SHP77 treated with DMSO at 0.1 percent for 48 hours (cell line): ENCODE measurements at regions not wholly inside any gene's neighbourhood (a gene's known extent, or its start where the extent isn't known, plus 50 kb on each side); places are given as distances from the start of the nearest gene placed in this dataset.
"Not testable (repeated sequence)": the region's sequence is repeated elsewhere in the genome, so short reads cannot be mapped to it uniquely, and the experiment has no call there.

Experiments used
- DNase-seq: peaks from one replicate; lab custom pipeline; 2025; lab: John Stamatoyannopoulos, UW

GRCh38 chr21:31531967-31532366 lies 127.5 kb upstream of the SOD1 start:
- DNase-seq: no peak

DNA sequence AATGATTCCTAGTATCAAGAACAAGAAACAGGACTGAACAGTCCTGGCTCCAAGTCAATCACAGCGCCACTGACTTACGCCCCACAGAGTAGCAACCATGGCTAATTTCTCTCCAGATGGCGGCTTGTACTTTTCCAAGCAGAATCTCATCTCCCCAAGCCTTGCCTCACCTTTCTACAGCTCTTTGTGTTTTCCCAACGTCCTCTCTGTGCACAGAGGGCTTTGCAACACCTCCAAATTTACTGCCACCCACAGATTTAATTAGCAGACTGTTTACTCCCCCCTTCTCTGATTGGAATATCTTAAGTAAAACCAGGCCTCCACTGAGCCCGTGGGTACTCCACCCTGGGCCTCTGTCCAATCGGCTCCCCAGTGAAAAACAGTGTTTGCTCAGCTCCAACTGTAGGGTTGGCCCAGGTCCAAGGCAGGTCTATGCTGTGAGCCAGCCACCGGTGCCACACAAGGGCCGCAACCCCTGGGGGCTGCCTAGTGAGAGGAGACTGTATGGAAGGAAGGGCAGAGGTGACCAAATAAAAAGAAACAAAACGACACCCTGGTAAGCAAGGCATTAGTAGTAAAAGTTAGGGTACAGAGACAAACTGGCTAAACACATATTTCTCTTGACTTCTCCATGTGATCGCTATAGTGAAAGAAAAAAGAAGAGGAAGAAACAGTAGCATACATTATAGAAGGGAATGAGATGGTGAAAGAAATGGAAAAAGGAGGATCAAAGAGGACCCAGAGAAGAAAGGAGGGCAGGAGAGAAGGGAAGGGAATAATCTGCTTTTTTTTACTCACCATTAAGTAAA lies 128.4 kb upstream of the SOD1 start:
- peak; percentile 87 for DNase-seq

DNA sequence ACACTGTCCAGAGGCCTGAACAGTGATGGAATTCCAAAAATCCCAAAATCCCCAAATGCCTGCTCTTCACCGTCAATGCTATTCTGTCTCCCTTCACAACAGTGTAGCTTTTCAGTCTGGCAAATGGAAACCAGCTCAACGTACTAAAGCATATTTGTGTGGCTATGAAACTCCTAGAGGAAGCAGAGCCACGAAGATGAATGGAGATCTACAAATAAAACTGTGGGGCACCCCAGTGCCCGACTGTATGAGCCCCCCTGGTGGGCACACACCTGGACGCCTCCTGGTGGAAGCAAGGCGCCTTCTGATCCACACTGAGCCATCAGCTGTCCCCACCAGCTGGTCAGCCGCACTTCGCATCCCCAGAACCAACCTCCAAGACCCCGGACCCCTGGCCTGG lies 129.1 kb upstream of the SOD1 start:
- DNase-seq: no peak

- DNase-seq: no peak
Measured at GRCh38 chr21:31529406-31529805, 130.1 kb upstream of the SOD1 start.

DNA sequence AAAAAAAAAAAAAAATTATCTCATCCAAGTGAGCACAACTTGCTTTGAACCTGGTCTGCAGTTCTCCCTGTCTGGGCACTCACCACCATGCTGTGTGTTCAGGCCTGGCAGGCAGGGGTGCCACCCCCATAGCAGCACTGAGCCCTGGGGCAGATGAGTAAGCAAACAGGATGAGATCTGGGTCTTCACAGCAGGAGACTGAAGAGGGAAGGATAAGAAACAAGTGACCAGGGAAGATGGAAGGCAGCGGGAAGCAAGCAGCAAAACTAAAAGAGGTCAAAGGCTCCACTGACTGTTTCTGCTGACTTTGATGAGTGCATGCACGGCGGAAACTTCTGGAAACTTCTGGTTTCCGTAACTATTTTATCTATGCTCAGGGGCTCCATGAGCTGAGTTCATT lies 133.5 kb upstream of the SOD1 start:
- DNase-seq: no peak

- no peak for DNase-seq
Measured at GRCh38 chr21:31524140-31524539, 135.4 kb upstream of the SOD1 start.

DNA sequence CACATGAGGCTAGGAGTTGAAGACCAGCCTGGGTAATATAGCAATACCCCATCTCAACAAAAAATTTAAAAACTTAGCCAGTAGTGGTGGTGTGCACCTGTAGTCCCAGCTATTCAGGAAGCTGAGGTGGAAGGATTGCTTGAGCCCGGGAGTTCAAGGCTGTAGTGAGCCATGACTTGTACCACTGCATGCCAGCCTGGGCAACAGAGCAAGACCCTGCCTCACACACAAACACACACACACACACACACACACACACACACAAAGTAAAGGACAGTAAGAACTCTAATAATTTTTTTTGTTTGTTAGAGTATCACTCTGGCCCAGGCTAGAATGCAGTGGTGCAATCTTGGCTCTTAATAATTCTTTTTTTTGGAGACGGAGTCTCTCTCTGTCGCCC lies 138.0 kb upstream of the SOD1 start:
- no peak for DNase-seq

DNA sequence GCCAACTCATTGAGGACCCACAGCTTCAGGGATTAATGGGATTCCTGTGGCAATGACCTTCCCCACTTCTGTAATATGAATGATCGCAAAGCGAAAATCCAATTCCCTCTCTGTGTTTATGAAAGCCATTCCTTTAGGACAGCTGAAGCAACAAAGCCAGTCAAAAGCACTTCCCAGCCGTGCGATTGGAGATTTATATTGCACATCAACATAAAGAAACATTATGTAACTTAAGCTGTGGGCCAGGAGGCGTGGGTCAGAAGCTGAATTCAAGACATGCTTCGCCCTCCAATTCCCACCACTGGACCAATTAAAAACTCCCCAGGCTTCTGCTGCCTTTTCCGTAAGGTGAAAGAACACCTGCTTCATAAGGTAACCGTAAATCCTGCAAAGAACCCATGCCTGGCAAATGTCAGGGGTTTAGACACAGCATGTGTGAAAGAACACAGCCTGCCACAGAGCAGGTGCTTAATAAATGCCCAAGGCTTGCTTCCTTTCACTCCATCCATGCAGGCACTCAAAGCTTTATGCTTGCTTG lies 138.9 kb upstream of the SOD1 start:
- DNase-seq: peak; percentile 64

GRCh38 chr21:31518580-31518979 lies 140.9 kb upstream of the SOD1 start:
- DNase-seq: no peak

DNA sequence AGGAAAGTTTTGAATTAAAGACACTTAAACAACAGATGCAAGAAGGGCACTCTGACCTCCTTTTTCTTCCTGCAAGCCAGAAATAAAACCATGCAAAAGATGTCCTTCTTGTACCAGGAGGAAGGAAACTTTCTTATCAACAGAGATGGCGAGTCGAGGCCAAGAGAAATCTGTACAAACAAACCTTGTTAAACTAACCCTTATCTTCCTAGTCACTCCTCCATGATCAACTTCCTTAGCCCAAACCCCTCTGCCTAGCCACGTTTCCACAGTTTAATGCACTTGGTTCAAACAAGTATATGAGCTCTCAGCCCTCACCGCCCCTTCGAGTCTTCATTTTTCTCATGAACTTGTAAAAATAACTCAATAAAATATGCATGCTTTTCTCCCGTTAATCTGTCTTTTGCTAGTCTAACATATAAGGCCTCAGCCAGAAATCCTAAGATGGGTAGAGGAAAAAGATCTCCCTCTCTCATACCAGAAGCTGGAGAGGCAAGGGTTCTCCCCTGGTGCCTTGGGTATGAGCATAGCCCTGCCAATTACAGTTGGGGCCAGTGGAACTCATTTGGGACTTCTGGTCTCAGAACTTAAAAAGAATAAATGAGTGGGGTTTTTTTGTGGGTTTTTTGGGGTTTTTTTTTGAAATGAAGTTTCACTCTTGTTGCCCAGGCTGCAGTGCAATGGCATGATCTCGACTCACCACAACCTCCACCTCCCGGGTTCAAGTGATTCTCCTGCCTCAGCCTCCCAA lies 141.7 kb upstream of the SOD1 start:
- no peak for DNase-seq

- DNase-seq: no peak
Measured at GRCh38 chr21:31515253-31515652, 144.2 kb upstream of the SOD1 start.

GRCh38 chr21:31514598-31514997 lies 144.9 kb upstream of the SOD1 start:
- no peak for DNase-seq

DNA sequence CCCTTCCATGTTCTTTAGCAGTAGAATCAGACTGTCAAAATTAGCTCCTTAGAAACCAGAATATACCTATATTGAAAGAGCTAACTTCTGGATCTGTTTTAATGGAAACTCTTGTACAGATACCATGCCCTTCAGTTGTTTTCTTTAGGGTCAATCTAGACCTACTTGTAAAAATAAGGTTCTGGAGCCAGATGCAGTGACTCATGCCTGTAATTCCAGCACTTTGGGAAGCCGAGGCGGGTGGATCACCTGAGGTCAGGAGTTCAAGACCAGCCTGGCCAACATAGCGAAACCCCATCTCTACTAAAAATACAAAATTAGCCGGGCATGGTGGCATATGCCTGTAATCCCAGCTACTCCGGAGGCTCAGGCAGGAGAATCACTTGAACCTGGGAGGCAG lies 146.0 kb upstream of the SOD1 start:
- DNase-seq: not testable (repeated sequence)

DNA sequence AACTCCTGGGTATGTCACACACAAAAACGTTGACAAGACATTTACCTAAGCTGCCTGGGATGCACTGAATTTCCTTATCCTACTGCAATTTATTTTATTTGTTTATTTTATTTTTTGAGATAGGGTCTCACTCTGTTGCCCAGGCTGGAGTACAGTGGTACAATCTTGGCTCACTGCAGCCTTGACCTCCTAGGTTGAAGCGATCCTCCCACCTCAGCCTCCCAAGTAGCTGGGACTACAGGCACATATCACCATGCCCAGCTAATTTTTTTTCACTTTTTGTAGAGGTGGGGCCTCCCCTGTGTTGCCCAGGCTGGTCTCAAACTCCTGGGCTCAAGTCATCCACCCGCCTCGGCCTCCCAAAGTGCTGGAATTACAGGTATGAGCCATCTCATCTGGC lies 147.5 kb upstream of the SOD1 start:
- not testable (repeated sequence) for DNase-seq

- no peak for DNase-seq
Measured at GRCh38 chr21:31511258-31511657, 148.2 kb upstream of the SOD1 start.

DNA sequence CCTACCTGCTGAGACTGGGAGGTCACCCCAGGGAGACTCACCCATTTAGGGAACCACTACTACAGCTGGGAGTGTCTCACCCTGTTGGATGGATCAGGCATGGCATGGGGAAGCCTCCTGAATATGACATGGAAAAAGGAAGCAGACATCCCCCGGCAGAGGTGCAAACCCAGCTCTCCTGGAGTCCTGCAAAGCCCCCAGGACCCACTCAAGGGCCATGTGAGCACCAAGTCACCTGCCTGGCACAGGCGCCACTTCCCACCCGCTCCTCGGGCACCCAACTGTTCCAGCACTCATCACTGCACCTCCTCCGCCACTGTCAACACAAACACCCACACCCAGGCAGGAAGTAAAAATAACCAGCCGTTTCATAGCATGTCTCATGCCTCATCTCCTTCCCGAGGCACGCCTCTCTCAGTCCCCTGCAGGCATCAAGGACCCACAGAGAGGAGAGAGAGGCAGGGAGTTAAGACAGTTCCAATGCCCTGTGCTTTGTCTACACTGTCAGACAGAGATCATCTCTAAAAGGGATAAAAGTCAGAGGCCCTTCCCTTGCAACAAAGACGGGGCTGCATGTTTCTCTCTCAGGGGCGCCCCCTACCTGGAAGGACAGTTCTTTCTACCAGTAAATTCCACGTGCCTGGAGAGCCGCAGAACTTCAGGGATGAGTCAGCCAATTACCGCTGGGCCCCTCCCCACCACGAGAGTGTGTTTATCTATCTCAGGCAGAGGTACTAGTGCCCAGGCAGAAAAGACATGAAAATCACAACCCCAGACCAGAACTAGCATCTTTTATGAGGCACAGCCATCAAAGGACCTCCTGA lies 150.1 kb upstream of the SOD1 start:
- DNase-seq: peak; percentile 18

DNA sequence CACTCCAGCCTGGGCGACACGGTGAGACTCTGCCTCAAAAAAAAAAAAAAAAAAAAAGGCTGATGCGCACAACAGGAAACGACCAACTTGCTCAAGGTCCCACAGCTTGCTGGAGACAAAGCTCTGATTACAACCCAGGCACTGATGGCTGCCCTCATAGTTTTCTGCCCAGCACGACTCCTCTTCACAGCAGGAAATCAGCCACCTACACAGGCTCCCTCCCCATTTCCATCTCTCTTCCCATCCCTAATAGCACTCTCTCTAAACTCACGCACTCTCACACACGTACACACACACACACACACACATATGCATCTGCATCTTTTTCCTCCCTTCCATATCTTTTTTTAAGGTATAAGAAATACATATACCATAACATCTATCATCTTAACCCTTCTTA lies 153.5 kb upstream of the SOD1 start:
- DNase-seq: no peak

GRCh38 chr21:31503939-31504338 lies 155.6 kb upstream of the SOD1 start:
- no peak for DNase-seq

DNA sequence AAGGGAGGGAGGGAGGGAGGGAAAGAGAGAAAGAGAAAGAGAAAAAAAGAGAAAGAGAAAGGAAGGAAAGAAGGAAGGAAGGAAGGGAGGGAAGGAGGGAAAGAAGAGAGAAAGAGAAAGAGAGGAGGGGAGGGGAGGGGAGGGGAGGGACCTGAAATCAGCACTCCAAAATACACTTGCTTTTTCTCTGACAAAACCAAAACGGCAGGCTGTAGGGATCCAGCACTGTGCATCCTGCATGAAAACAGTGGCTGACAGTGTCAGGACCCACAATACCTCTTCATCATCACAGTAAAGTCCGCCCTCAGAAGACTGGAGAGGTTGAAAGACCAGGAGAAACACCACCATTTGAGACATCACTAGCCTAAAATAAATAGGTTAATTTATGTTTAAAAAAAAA lies 156.0 kb upstream of the SOD1 start:
- DNase-seq: no peak

- DNase-seq: no peak
Measured at GRCh38 chr21:31502537-31503143, 156.9 kb upstream of the SOD1 start.

DNA sequence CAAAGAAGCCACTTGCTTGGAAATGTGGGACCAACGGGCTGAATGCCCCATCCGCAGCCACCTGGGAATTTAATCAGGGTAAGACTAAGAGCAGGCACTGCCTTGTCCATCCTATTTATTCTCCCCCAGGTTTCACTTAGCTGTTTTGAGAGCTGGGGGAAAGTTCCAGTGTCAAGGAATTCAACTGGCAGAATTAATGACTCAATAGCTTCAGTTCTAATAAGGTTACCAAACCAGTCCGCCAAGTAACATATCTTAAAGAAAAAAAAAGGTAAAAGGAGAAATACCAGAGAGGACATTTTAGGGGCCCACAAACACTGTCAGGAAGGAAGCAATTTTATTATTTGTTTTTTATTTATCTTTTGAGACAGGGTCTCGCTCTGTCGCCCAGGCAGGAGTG lies 157.6 kb upstream of the SOD1 start:
- DNase-seq: no peak

- DNase-seq: no peak
Measured at GRCh38 chr21:31500982-31501381, 156.9 kb upstream of the TIAM1 start.
